Fibroblast of lung (primary cell): ENCODE measurements at regions not wholly inside any gene's neighbourhood (a gene's known extent, or its start where the extent isn't known, plus 50 kb on each side); places are given as distances from the start of the nearest gene placed in this dataset.

Source experiments
- EZH2 ChIP-seq: IDR thresholded peaks from 2 replicates; pipeline ENCODE4 v1.5.1; 2012; ENCODE audit warnings: low read length, control low read depth, mild to moderate bottlenecking; ENCODE audit errors: missing control alignments
- TF ChIP-seq, protein P1 (sequence below), 2 donors: IDR thresholded peaks in 1 of 2; conservative IDR thresholded peaks in 1 of 2; 1 replicate in 1 of 2; 2 replicates in 1 of 2; pipeline ENCODE4 v1.5.1; 2011 to 2012; ENCODE audit warnings: low read length in 2 of 2, control low read depth in 1 of 2, inconsistent platforms in 1 of 2, low read depth in 1 of 2, mild to moderate bottlenecking in 1 of 2

DNA sequence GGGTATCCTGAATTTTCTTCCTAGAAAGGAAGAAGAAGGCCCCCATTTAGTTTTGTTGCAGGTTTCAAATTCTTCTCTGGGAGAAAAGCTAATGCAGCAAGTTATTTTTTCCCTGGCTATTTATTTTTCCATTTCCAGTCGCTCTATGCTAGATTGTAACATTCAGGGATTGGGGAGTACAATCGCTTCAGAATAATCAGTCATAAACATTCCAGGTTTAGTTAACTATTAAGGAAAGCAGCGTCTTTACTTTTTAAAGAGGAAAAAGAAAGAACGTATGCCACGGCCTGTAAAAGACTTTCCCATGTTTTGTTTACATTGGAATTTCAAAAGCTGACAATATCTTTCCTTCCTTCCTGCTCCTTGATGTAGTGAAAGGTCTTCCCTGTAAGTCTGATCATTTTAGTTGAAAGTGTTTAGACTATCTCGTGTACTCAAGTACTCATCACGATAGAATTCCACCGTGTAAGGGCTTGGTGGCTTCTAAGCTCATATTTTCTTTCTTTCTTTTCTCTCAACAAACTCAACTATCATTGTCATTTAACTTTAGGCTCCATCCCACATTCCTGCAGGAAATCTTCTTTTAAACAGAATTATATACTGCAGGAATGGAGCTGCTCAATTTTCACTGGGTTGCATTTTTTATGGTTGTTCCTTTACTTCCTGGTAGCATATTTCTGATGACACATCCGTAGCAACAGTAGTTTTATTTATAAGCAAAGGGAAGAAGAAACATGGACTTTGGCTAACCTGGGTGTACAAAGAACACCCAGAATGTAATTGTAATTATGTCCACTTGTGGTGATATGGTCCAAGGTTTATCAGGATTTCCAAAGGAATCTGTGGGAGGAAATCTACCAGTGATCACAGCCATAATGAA is 213.1 kb upstream of the FAT1 start:
- TF ChIP-seq, protein P1, sequence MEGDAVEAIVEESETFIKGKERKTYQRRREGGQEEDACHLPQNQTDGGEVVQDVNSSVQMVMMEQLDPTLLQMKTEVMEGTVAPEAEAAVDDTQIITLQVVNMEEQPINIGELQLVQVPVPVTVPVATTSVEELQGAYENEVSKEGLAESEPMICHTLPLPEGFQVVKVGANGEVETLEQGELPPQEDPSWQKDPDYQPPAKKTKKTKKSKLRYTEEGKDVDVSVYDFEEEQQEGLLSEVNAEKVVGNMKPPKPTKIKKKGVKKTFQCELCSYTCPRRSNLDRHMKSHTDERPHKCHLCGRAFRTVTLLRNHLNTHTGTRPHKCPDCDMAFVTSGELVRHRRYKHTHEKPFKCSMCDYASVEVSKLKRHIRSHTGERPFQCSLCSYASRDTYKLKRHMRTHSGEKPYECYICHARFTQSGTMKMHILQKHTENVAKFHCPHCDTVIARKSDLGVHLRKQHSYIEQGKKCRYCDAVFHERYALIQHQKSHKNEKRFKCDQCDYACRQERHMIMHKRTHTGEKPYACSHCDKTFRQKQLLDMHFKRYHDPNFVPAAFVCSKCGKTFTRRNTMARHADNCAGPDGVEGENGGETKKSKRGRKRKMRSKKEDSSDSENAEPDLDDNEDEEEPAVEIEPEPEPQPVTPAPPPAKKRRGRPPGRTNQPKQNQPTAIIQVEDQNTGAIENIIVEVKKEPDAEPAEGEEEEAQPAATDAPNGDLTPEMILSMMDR (conservative IDR thresholded peaks at IDR 0.05 in 1 of 2, IDR thresholded peaks at IDR 0.05 in 1 of 2; ENCODE audit: low read depth in 1 of 2, low read length in 2 of 2), result peak; percentile 11 to 12
- no peak for TF ChIP-seq EZH2
